ENCODE measurements at regions not wholly inside any gene's neighbourhood (a gene's known extent, or its start where the extent isn't known, plus 50 kb on each side); places are given as distances from the start of the nearest gene placed in this dataset.

GRCh38 chr1:199551967-199552565, 475.4 kb upstream of the NR5A2 start:
- peak; percentile 70 for DNase-seq (ENCODE audit: low read depth)
- TF ChIP-seq, protein P1, sequence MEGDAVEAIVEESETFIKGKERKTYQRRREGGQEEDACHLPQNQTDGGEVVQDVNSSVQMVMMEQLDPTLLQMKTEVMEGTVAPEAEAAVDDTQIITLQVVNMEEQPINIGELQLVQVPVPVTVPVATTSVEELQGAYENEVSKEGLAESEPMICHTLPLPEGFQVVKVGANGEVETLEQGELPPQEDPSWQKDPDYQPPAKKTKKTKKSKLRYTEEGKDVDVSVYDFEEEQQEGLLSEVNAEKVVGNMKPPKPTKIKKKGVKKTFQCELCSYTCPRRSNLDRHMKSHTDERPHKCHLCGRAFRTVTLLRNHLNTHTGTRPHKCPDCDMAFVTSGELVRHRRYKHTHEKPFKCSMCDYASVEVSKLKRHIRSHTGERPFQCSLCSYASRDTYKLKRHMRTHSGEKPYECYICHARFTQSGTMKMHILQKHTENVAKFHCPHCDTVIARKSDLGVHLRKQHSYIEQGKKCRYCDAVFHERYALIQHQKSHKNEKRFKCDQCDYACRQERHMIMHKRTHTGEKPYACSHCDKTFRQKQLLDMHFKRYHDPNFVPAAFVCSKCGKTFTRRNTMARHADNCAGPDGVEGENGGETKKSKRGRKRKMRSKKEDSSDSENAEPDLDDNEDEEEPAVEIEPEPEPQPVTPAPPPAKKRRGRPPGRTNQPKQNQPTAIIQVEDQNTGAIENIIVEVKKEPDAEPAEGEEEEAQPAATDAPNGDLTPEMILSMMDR (IDR thresholded peaks at IDR 0.05; ENCODE audit: insufficient read depth, low read depth, low read length, missing control alignments): peak; percentile 65
- no peak overlapping the region for H3K4me3 ChIP-seq (ENCODE audit: low read depth, low read length)

DNA sequence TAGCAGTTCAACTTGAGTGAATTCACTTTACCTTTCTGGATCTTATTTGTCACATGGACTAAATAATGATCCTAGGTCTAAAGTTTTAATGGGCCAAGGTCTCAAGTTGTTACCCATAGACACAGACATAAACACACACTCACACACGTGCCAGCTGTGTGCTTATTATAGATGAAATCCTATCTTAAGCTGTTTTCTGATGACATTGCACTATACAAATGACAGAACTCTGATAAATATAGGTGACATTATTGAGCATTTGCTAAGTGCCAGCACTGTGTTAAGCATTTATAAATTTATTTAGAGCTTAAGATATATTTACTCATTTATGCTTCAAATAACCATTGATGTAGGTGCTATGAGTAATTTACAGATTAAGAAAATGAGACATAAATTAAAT, 474.4 kb upstream of the NR5A2 start:
- DNase-seq (ENCODE audit: low read depth): no peak
- TF ChIP-seq, protein P1 (IDR thresholded peaks at IDR 0.05; ENCODE audit: insufficient read depth, low read depth, low read length, missing control alignments): no peak
- H3K4me3 ChIP-seq (ENCODE audit: low read depth, low read length): no peak overlapping the region

- H3K4me3 ChIP-seq (ENCODE audit: low read depth, low read length): no peak overlapping the region
- DNase-seq (ENCODE audit: low read depth): no peak
- TF ChIP-seq, protein P1 (IDR thresholded peaks at IDR 0.05; ENCODE audit: insufficient read depth, low read depth, low read length, missing control alignments): no peak
Measured at GRCh38 chr1:199561334-199561733, 466.2 kb upstream of the NR5A2 start.

- TF ChIP-seq, protein P1 (IDR thresholded peaks at IDR 0.05; ENCODE audit: insufficient read depth, low read depth, low read length, missing control alignments): no peak
- H3K4me3 ChIP-seq (ENCODE audit: low read depth, low read length): no peak overlapping the region
- DNase-seq (ENCODE audit: low read depth): no peak
Measured at GRCh38 chr1:199573047-199573446, 454.5 kb upstream of the NR5A2 start.

DNA sequence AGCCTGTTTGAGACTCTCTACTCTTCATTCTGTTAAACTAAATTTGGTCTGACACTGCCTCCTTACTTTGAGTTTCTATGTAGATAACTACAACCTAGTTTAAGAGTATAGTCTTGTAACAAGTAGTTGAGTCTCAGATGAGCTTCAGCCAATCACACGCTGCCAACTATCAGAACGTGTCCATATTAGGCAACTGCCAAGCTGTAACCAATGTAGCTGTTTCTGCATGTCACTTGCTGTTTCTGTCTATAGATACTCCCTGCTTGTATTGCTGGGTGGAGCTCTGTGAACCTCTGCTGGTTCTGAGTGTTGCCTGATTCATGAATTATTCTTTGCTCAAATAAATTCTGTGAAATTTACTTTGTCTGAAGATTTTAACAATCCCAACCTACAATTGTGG, 452.6 kb upstream of the NR5A2 start:
- no peak overlapping the region for H3K4me3 ChIP-seq (ENCODE audit: low read depth, low read length)
- TF ChIP-seq, protein P1 (IDR thresholded peaks at IDR 0.05; ENCODE audit: insufficient read depth, low read depth, low read length, missing control alignments): no peak
- DNase-seq (ENCODE audit: low read depth): peak; percentile 36

DNA sequence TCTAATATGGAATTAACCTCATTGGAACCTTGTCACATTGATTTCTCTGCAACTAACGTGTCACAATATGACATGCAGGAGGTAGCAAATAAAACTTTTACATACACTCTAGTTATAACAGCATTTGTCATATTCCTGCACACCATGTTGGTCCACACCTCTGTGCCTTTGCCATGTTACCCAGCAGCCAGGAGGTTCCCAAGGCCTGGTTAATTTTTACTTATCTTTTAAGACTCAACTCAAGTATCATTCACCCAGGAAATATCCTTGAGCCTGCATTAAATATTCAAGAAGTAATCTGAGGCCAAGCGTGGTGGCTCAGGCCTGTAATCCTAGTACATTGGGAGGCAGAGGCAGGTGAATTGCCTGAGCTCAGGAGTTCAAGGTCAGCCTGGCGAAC, 447.2 kb upstream of the NR5A2 start:
- no peak for DNase-seq (ENCODE audit: low read depth)
- H3K4me3 ChIP-seq (ENCODE audit: low read depth, low read length): no peak overlapping the region
- TF ChIP-seq, protein P1 (IDR thresholded peaks at IDR 0.05; ENCODE audit: insufficient read depth, low read depth, low read length, missing control alignments): no peak

- H3K4me3 ChIP-seq (ENCODE audit: low read depth, low read length): no peak overlapping the region
- DNase-seq (ENCODE audit: low read depth): no peak
- TF ChIP-seq, protein P1 (IDR thresholded peaks at IDR 0.05; ENCODE audit: insufficient read depth, low read depth, low read length, missing control alignments): no peak
Measured at GRCh38 chr1:199585392-199585791, 442.1 kb upstream of the NR5A2 start.

Data from GM12865 (cell line).